RWPE2 (cell line): ENCODE measurements at regions not wholly inside any gene's neighbourhood (a gene's known extent, or its start where the extent isn't known, plus 50 kb on each side); places are given as distances from the start of the nearest gene placed in this dataset.

Experiments
- ATAC-seq: fragments of 200-7000 bp; cut with Tn5 transposase; 3 replicates; pipeline ENCODE4 v1.9.1; 2021; ENCODE audit warnings: low read depth
- DNase-seq: peaks from one replicate; pipeline ENCODE4 v3.0.0-alpha.2; 2020; ENCODE audit warnings: low spot score
- H3K27ac ChIP-seq: fragments of 450-650 bp; 2 replicates; pipeline ENCODE4 v1.5.1; 2017; ENCODE audit warnings: mild to moderate bottlenecking; ENCODE audit not compliant: poor library complexity, severe bottlenecking
- H3K27me3 ChIP-seq: fragments of 250-450 bp; sonication (Bioruptor Pico); 2 replicates; pipeline ENCODE4 v1.5.1; 2021; ENCODE audit warnings: mild to moderate bottlenecking, moderate library complexity; ENCODE audit not compliant: insufficient read depth, poor library complexity, severe bottlenecking
- H3K36me3 ChIP-seq: fragments of 250-450 bp; sonication (Bioruptor Pico); 2 replicates; pipeline ENCODE4 v1.5.1; 2020; ENCODE audit warnings: low read depth, mild to moderate bottlenecking, moderate library complexity
- H3K4me1 ChIP-seq: fragments of 250-450 bp; sonication (Bioruptor Pico); 2 replicates; pipeline ENCODE4 v1.5.1; 2021; ENCODE audit warnings: mild to moderate bottlenecking, moderate library complexity; ENCODE audit not compliant: insufficient read depth, poor library complexity, severe bottlenecking
- H3K4me3 ChIP-seq: fragments of 250-450 bp; sonication (Bioruptor Pico); 2 replicates; pipeline ENCODE4 v1.5.1; 2021; ENCODE audit warnings: mild to moderate bottlenecking, moderate library complexity; ENCODE audit not compliant: severe bottlenecking
- H3K9me3 ChIP-seq: fragments of 250-450 bp; sonication (Bioruptor Pico); 2 replicates; pipeline ENCODE4 v1.5.1; 2021; ENCODE audit warnings: mild to moderate bottlenecking, moderate library complexity; ENCODE audit not compliant: severe bottlenecking
- CTCF ChIP-seq: fragments of 450-650 bp; IDR thresholded peaks from one replicate; pipeline ENCODE4 v1.5.1; 2017; ENCODE audit warnings: mild to moderate bottlenecking, moderate library complexity; ENCODE audit not compliant: poor library complexity, severe bottlenecking

DNA sequence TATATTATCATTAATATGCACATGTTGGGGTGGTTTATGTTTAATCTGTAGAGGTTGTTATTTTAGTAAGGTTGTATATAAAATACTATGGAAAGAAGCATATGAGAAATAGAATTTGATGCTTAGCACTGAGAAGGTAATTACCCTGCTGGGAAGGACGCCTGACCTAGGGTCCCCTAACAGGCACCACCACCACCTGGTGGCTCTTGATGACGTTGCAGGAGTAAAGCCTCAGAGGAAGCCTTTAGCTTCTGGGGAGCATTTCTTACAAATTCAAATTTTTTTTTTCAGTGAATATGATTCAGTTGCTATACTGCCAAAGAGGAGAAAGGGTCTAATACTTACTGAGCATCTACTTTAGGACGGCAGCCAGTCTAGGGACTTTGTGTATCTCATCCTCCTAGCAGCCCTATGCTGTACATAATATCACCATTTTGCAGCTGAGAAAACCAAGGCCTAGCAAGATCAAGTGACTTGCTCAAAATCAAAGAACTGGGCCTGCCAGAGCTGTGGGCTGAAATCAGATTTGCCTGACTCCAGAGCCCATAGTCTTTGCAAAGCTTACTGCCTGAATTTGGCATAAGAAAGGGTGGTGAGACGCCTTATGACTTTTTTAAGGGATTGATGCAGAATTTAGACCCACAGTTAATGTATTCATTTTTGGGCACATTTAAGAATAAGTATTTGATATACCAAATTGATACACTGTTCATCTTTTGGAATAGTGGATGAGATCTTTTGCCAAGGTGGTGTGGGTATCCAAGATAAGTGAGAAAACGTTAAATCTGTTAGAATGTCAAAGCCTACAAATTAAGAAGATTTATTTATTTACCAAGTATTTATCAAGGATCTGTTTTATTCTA, 78.8 kb upstream of the GAREM1 start:
- DNase-seq, result no peak
- ATAC-seq, result peak; percentile 93
- no peak overlapping the region for H3K4me3 ChIP-seq
- H3K27ac ChIP-seq, result no peak overlapping the region
- no peaks in the 10 kb centered on the region for H3K4me1 ChIP-seq
- no peaks in the 10 kb centered on the region for H3K27me3 ChIP-seq
- H3K36me3 ChIP-seq, result no peaks in the 10 kb centered on the region
- peak; percentile 90 for TF ChIP-seq CTCF
- H3K9me3 ChIP-seq, result no peaks in the 10 kb centered on the region

DNA sequence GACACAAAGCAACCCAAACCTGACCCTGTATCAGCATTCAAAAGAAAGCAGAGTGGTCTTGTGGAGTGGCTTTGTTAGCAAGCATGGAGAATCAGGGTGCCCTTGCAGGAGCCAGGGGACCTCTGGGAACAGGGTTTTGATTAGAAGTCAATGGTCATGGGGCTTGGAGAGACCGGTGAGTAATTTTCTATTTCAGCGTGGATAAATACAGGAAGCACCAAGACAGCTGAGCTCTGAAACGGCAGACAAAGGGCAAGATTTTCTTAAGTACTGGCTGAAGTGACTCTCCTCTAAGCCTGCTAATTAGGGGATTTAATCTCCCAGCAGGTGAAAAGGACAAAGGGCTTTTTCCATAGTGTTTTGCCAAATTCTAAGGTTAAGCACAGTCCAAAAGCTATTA, 78.0 kb upstream of the GAREM1 start:
- Histone ChIP-seq H3K9me3 (no peaks in the 10 kb centered on the region), H3K27ac (no peak overlapping the region), H3K27me3 (no peaks in the 10 kb centered on the region), H3K4me3 (no peak overlapping the region), H3K4me1 (no peaks in the 10 kb centered on the region), H3K36me3 (no peaks in the 10 kb centered on the region)
- TF ChIP-seq CTCF, result no peak
- ATAC-seq, result no peak
- DNase-seq, result no peak

DNA sequence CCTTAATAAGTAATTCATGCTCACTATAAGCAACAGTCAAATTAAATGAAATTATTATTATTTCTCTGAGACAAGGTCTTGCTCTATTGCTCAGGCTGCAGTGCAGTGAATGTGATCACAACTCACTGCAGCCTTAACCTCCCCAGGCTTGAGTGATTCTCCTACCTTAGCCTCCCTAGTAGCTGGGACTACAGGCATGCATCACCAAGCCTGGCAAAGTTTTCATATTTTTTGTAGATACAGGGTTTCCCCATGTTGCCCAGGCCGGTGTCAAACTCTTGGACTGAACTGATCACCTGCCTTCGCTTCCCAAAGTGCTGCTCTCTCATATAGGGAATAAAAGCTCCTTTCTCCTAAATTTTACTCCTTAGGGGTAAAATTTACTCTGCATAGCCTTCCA, 74.9 kb upstream of the GAREM1 start:
- TF ChIP-seq CTCF, result no peak

DNA sequence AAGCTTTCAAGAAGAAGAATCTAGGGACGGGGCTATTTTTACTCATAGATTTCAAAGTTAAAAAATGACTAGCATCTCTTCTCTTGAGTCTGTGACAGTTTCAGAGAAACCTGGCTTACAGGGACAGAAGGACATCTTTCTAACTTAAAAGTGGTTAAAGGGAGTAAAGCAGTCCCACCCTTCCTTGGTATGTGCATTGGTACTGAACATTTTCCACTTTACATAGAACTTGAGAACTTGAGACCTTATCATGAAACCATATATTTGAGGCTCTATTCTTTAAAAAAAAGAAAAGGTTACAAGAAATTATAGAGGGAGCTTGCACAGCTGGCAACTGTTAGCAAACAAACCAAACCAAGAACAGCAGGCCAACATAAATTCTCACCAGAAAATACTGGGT, 73.4 kb upstream of the GAREM1 start:
- no peaks in the 10 kb centered on the region for H3K27me3 ChIP-seq
- no peaks in the 10 kb centered on the region for H3K4me1 ChIP-seq
- DNase-seq (no peak), ATAC-seq (no peak)
- H3K4me3 ChIP-seq, result no peak overlapping the region
- no peak overlapping the region for H3K27ac ChIP-seq
- no peaks in the 10 kb centered on the region for H3K9me3 ChIP-seq
- no peak for TF ChIP-seq CTCF
- H3K36me3 ChIP-seq, result no peaks in the 10 kb centered on the region

More for the DNA sequence above, 74.9 kb upstream of the GAREM1 start:
- H3K9me3 ChIP-seq, result no peaks in the 10 kb centered on the region
- H3K36me3 ChIP-seq, result no peaks in the 10 kb centered on the region
- DNase-seq (no peak), ATAC-seq (no peak)
- H3K27ac ChIP-seq, result no peak overlapping the region
- no peaks in the 10 kb centered on the region for H3K4me1 ChIP-seq
- no peak overlapping the region for H3K4me3 ChIP-seq
- no peaks in the 10 kb centered on the region for H3K27me3 ChIP-seq

- no peaks in the 10 kb centered on the region for H3K4me1 ChIP-seq
- H3K27ac ChIP-seq, result no peak overlapping the region
- peak; percentile 21; the same call in 2 of the 3 replicates for ATAC-seq
- H3K36me3 ChIP-seq, result no peaks in the 10 kb centered on the region
- DNase-seq, result no peak
- no peak for TF ChIP-seq CTCF
- H3K27me3 ChIP-seq, result no peaks in the 10 kb centered on the region
- no peaks in the 10 kb centered on the region for H3K9me3 ChIP-seq
- no peak overlapping the region for H3K4me3 ChIP-seq
These were observed 71.6 kb upstream of the GAREM1 start for GRCh38 chr18:32542221-32542798.
